GM12878 (cell line): ENCODE measurements at regions not wholly inside any gene's neighbourhood (a gene's known extent, or its start where the extent isn't known, plus 50 kb on each side); places are given as distances from the start of the nearest gene placed in this dataset.

Source experiments
- ATAC-seq: fragments of 200-7000 bp; cut with Tn5 transposase; 3 replicates; pipeline ENCODE4 v1.9.1; 2020; ENCODE audit warnings: mild to moderate bottlenecking, moderate library complexity
- BruUV-seq: library from RNA; stranded (reverse); fragments of 400-500 nt; replicated peaks from 2 replicates; lab custom pipeline; 2021; lab: Mats Ljungman, UMichigan
- CTCF ChIA-PET: fragments of 300-600 bp; sonication (Branson Sonifier 250); formaldehyde crosslinking; extraction: SDS; loops from one replicate; lab custom pipeline; 2021; ENCODE audit warnings: inconsistent platforms; lab: Yijun Ruan, JAX
- POLR2A ChIA-PET: fragments of 350-600 bp; formaldehyde crosslinking; extraction: SDS; loops from one replicate; lab custom pipeline; 2021; ENCODE audit warnings: inconsistent platforms; lab: Charles Lee
- RAD21 ChIA-PET: fragments of 300-600 bp; sonication (Branson Sonifier 250); formaldehyde crosslinking; loops from one replicate; lab custom pipeline; 2023; ENCODE audit warnings: antibody characterized with exemption; ENCODE audit not compliant: unreplicated experiment; lab: Charles Lee
- SMC1A ChIA-PET: fragments of 300-600 bp; sonication (Branson Sonifier 250); formaldehyde crosslinking; loops from one replicate; lab custom pipeline; 2023; ENCODE audit not compliant: unreplicated experiment, uncharacterized antibody; lab: Charles Lee
- DNase-seq: peaks from one replicate; pipeline ENCODE4 v3.0.0-alpha.2; 2011; ENCODE audit warnings: low read depth, low spot score
- FAIRE-seq: peaks from 3 replicates; lab custom pipeline; 2011; peaks lifted over from hg19 to GRCh38; lab: Jason Lieb, UNC
- H2AFZ ChIP-seq: 2 replicates; pipeline ENCODE4 v1.6.0; 2011; ENCODE audit warnings: low read depth, low read length, control low read depth; ENCODE audit not compliant: control insufficient read depth
- H3K27ac ChIP-seq: 2 replicates; pipeline ENCODE4 v1.5.1; 2011; ENCODE audit warnings: control low read depth; ENCODE audit not compliant: control insufficient read depth, insufficient read depth
- H3K27me3 ChIP-seq, 2 experiments: replicated peaks in 1 of 2; 2 replicates each; pipeline versions ENCODE4 v1.6.0 to v1.6.1; 2011; ENCODE audit warnings: low read length in 1 of 2; ENCODE audit not compliant: control insufficient read depth in 2 of 2, insufficient read depth in 2 of 2
- H3K36me3 ChIP-seq, 2 experiments: 2 replicates each; pipeline ENCODE4 v1.5.1; 2011; ENCODE audit warnings: low read length in 1 of 2; ENCODE audit not compliant: control insufficient read depth in 2 of 2, insufficient read depth in 2 of 2
- H3K4me1 ChIP-seq: 2 replicates; pipeline ENCODE4 v1.6.1; 2011; ENCODE audit warnings: mild to moderate bottlenecking, low read length, moderate library complexity, mixed read lengths; ENCODE audit not compliant: control insufficient read depth, insufficient read depth
- H3K4me2 ChIP-seq: 2 replicates; pipeline ENCODE4 v1.6.0; 2011; ENCODE audit warnings: control low read depth; ENCODE audit not compliant: control insufficient read depth, insufficient read depth
- H3K4me3 ChIP-seq: fragments of 200-600 bp; sonication (generic); 2 replicates; pipeline ENCODE4 v1.5.1; 2016
- H3K79me2 ChIP-seq: 2 replicates; pipeline ENCODE4 v1.6.0; 2011; ENCODE audit warnings: low read length; ENCODE audit not compliant: control insufficient read depth, insufficient read depth
- H3K9ac ChIP-seq: 2 replicates; pipeline ENCODE4 v1.8.0; 2011; ENCODE audit warnings: low read length, control low read depth, mixed read lengths; ENCODE audit not compliant: control insufficient read depth, insufficient read depth
- H3K9me3 ChIP-seq: replicated peaks from 3 replicates; pipeline ENCODE4 v1.5.1; 2011; ENCODE audit warnings: mild to moderate bottlenecking, low read length; ENCODE audit not compliant: control insufficient read depth, insufficient read depth
- H4K20me1 ChIP-seq: 2 replicates; pipeline ENCODE4 v1.6.0; 2011; ENCODE audit not compliant: control insufficient read depth, insufficient read depth
- ASH2L ChIP-seq: fragments of 300-600, 200-600 bp; sonication (generic); IDR thresholded peaks from 2 replicates; pipeline ENCODE4 v1.6.1; 2017; ENCODE audit warnings: low read depth, mild to moderate bottlenecking, borderline replicate concordance
- CBX5 ChIP-seq: sonication (generic); IDR thresholded peaks from 2 replicates; pipeline ENCODE4 v1.6.1; 2016; ENCODE audit warnings: low read depth, moderate library complexity, mild to moderate bottlenecking, inconsistent platforms
- CHD2 ChIP-seq: IDR thresholded peaks from 2 replicates; pipeline ENCODE4 v1.6.1; 2011; ENCODE audit warnings: low read depth, low read length, improper control_type of control experiment, borderline replicate concordance
- CREM ChIP-seq: IDR thresholded peaks from 2 replicates; pipeline ENCODE4 v1.6.1; 2014; ENCODE audit warnings: antibody characterized with exemption, low read depth
- IRF4 ChIP-seq: IDR thresholded peaks from 2 replicates; pipeline ENCODE4 v1.6.1; 2011; ENCODE audit warnings: low read depth, low read length
- MEF2A ChIP-seq: IDR thresholded peaks from 2 replicates; pipeline ENCODE4 v1.6.1; 2011; ENCODE audit warnings: low read depth, mild to moderate bottlenecking, low read length, moderate library complexity; ENCODE audit not compliant: insufficient read depth
- MXI1 ChIP-seq: fragments of 150-350 bp; IDR thresholded peaks from 2 replicates; pipeline ENCODE4 v1.6.1; 2011; ENCODE audit warnings: low read depth, mild to moderate bottlenecking, inconsistent platforms, low read length, improper control_type of control experiment
- NFYB ChIP-seq: IDR thresholded peaks from 2 replicates; pipeline ENCODE4 v1.6.1; 2011; ENCODE audit warnings: low read depth, mild to moderate bottlenecking, low read length, improper control_type of control experiment, moderate library complexity; ENCODE audit not compliant: insufficient read depth
- NRF1 ChIP-seq: conservative IDR thresholded peaks from 2 replicates; pipeline ENCODE4 v1.6.1; 2011; ENCODE audit warnings: mild to moderate bottlenecking, low read depth, low read length, improper control_type of control experiment
- SP1 ChIP-seq: IDR thresholded peaks from one replicate; pipeline ENCODE4 v1.6.1; 2011; ENCODE audit warnings: low read depth, low read length
- USF1 ChIP-seq: IDR thresholded peaks from 2 replicates; pipeline ENCODE4 v1.6.1; 2011; ENCODE audit warnings: borderline replicate concordance, low read depth, mild to moderate bottlenecking, moderate library complexity, mixed read lengths, low read length; ENCODE audit not compliant: insufficient read depth; ENCODE audit errors: extremely low read length
- ZNF207 ChIP-seq: fragments of 450-650 bp; IDR thresholded peaks from 2 replicates; pipeline ENCODE4 v1.6.1; 2014; ENCODE audit warnings: antibody characterized with exemption, mild to moderate bottlenecking, borderline replicate concordance
- ZNF687 ChIP-seq: fragments of 450-650 bp; IDR thresholded peaks from 2 replicates; pipeline ENCODE4 v1.6.1; 2017; ENCODE audit warnings: mild to moderate bottlenecking, moderate library complexity
- WGBS: methylation state at CpG from one replicate; pipeline ENCODE4 v1.1.6; 2016; ENCODE audit warnings: low lambda C conversion rate; ENCODE audit not compliant: insufficient replicate concordance, insufficient coverage; ENCODE audit errors: missing lambda C conversion rate; 5-methylcytosine and 5-hydroxymethylcytosine counted together
- in situ Hi-C: fragments of 300-500 bp; cut with MboI; formaldehyde crosslinking; loops from 9 replicates; pipeline ENCODE4 v1.14.3; 2018; ENCODE audit warnings: mixed read lengths
- intact Hi-C: fragments of 100-400 bp; cut with micrococcal nuclease; formaldehyde crosslinking; loops from one replicate; pipeline ENCODE4 v1.14.2; 2022; ENCODE audit not compliant: unreplicated experiment

- TF ChIP-seq MXI1 (no peak), ASH2L (no peak), CBX5 (no peak), CREM (no peak), MEF2A (no peak)
Measured at GRCh38 chr2:5868931-5869330, 176.7 kb downstream of the SOX11 start (continued).

GRCh38 chr2:5869936-5870335 is 177.8 kb downstream of the SOX11 start:
- ATAC-seq = no peak
- RAD21 ChIA-PET = no interaction called here
- WGBS = 24% methylated on average over 8 of the region's 8 CpGs

More at GRCh38 chr2:5869936-5870335, 177.8 kb downstream of the SOX11 start:
- no peaks in the 10 kb centered on the region for H4K20me1 ChIP-seq
- in situ Hi-C loops (no loop called here), intact Hi-C loops (no loop called here)
- no peaks in the 10 kb centered on the region for H3K27me3 ChIP-seq
- H3K9ac ChIP-seq = no peak overlapping the region
- H3K4me1 ChIP-seq = no peaks in the 10 kb centered on the region
- no peaks in the 10 kb centered on the region for H3K79me2 ChIP-seq
- no peak overlapping the region for H3K4me2 ChIP-seq
- no TSS peak for BruUV-seq
- H3K36me3 ChIP-seq = no peaks in the 10 kb centered on the region
- H3K4me3 ChIP-seq = no peak overlapping the region
- DNase-seq = no peak
- no peak overlapping the region for H2AFZ ChIP-seq
- CTCF ChIA-PET = interaction anchor here (1.3 to 1.5 kb wide), 2 partner anchors 16 to 17 kb away, joined by 3 to 5 read pairs; no protein-coding TSS in a partner anchor
- no peaks in the 10 kb centered on the region for H3K9me3 ChIP-seq
- TF ChIP-seq ZNF207 (no peak), CBX5 (no peak), IRF4 (no peak), NRF1 (no peak), USF1 (no peak), ZNF687 (no peak), SP1 (no peak), CREM (no peak), NFYB (no peak), CHD2 (no peak)
- no peak overlapping the region for H3K27ac ChIP-seq
- POLR2A ChIA-PET = no interaction called here
- FAIRE-seq = no peak
- SMC1A ChIA-PET = no interaction called here
